ENCODE measurements at regions not wholly inside any gene's neighbourhood (a gene's known extent, or its start where the extent isn't known, plus 50 kb on each side); places are given as distances from the start of the nearest gene placed in this dataset.

- TF ChIP-seq NFIC (IDR thresholded peaks at IDR 0.05; ENCODE audit: borderline replicate concordance) (no peak), POLR2AphosphoS5 (IDR thresholded peaks at IDR 0.05; ENCODE audit: low read depth, low read length) (no peak), RXRA (IDR thresholded peaks at IDR 0.05; ENCODE audit: borderline replicate concordance, low read depth) (no peak)
- Histone ChIP-seq H2AFZ (ENCODE audit: low read depth) (no peak overlapping the region), H3K79me2 (ENCODE audit: insufficient read depth) (no peaks in the 10 kb centered on the region), H3K9me2 (no peaks in the 10 kb centered on the region), H3K36me3 (replicated peaks in 1 of 2; ENCODE audit: control insufficient read depth in 1 of 2, insufficient read depth in 2 of 2, low read length in 1 of 2) (no peaks in the 10 kb centered on the region), H3K27ac (ENCODE audit: low read depth in 2 of 2, low read length in 1 of 2) (no peak overlapping the region), H3K4me3 (ENCODE audit: low read depth in 2 of 2, low read length in 1 of 2) (no peak overlapping the region), H4K20me1 (ENCODE audit: insufficient read depth) (no peaks in the 10 kb centered on the region), H3K27me3 (ENCODE audit: insufficient read depth) (no peaks in the 10 kb centered on the region), H3K9me3 (no peaks in the 10 kb centered on the region), H3K4me1 (ENCODE audit: control insufficient read depth in 1 of 2, insufficient read depth in 2 of 2, low read depth in 1 of 2, low read length in 1 of 2) (no peaks in the 10 kb centered on the region), H3K9ac (no peak overlapping the region), H3F3A (replicated peaks; ENCODE audit: insufficient read depth) (no peaks in the 10 kb centered on the region), H3K4me2 (no peak overlapping the region)
- WGBS (ENCODE audit: low lambda C conversion rate): no CpG with 5 or more reads among the region's 10 CpGs
- DNase-seq: no peak
- POLR2A ChIA-PET: no interaction called here
- CTCF ChIA-PET: interaction anchor here (0.9 kb wide), 1 partner anchor 16 kb away, joined by 3 read pairs; no protein-coding TSS in a partner anchor
Measured at GRCh38 chr15:25171111-25171811, 216.5 kb downstream of the SNRPN start.

GRCh38 chr15:25171856-25172687, 217.3 kb downstream of the SNRPN start:
- Histone ChIP-seq H3K4me3 (ENCODE audit: low read depth in 2 of 2, low read length in 1 of 2) (no peak overlapping the region), H3K9me3 (no peaks in the 10 kb centered on the region), H3K9me2 (no peaks in the 10 kb centered on the region), H3K27ac (ENCODE audit: low read depth in 2 of 2, low read length in 1 of 2) (no peak overlapping the region), H4K20me1 (ENCODE audit: insufficient read depth) (no peaks in the 10 kb centered on the region), H3K4me1 (ENCODE audit: control insufficient read depth in 1 of 2, insufficient read depth in 2 of 2, low read depth in 1 of 2, low read length in 1 of 2) (no peaks in the 10 kb centered on the region), H3K4me2 (no peak overlapping the region), H2AFZ (ENCODE audit: low read depth) (no peak overlapping the region), H3K9ac (no peak overlapping the region), H3K79me2 (ENCODE audit: insufficient read depth) (no peaks in the 10 kb centered on the region), H3K36me3 (replicated peaks in 1 of 2; ENCODE audit: control insufficient read depth in 1 of 2, insufficient read depth in 2 of 2, low read length in 1 of 2) (no peaks in the 10 kb centered on the region), H3F3A (replicated peaks; ENCODE audit: insufficient read depth) (no peaks in the 10 kb centered on the region), H3K27me3 (ENCODE audit: insufficient read depth) (no peaks in the 10 kb centered on the region)
- POLR2A ChIA-PET: no interaction called here
- CTCF ChIA-PET: interaction anchor here (0.9 kb wide), 1 partner anchor 17 kb away, joined by 3 read pairs; no protein-coding TSS in a partner anchor
- no peak for DNase-seq
- whole genome bisulfite sequencing (ENCODE audit: low lambda C conversion rate): 46% methylated on average over 6 of the region's 9 CpGs
- TF ChIP-seq USF2 (IDR thresholded peaks at IDR 0.05; ENCODE audit: borderline replicate concordance, low read depth, low read length) (no peak), GABPA (IDR thresholded peaks at IDR 0.05; ENCODE audit: low read depth) (no peak), RCOR1 (IDR thresholded peaks at IDR 0.05; ENCODE audit: low read length) (no peak), MAX (IDR thresholded peaks at IDR 0.05; ENCODE audit: low read depth) (no peak), TCF12 (IDR thresholded peaks at IDR 0.05) (no peak), ZBTB33 (IDR thresholded peaks at IDR 0.05; ENCODE audit: borderline replicate concordance, low read depth) (no peak), TAF1 (IDR thresholded peaks at IDR 0.05; ENCODE audit: borderline replicate concordance, low read depth, low read length) (no peak), PBX3 (IDR thresholded peaks at IDR 0.05) (no peak), POLR2AphosphoS5 (IDR thresholded peaks at IDR 0.05; ENCODE audit: low read depth, low read length) (no peak), ELF1 (IDR thresholded peaks at IDR 0.05) (no peak), YY1 (IDR thresholded peaks at IDR 0.05; ENCODE audit: low read depth) (no peak), EP300 (IDR thresholded peaks at IDR 0.05; ENCODE audit: borderline replicate concordance in 1 of 2, low read depth in 1 of 2, low read length in 1 of 2) (no peak), FOXJ3 (CRISPR knock-in tag; IDR thresholded peaks at IDR 0.05) (no peak), RAD21 (IDR thresholded peaks at IDR 0.05; ENCODE audit: low read length) (no peak), CTCF (IDR thresholded peaks at IDR 0.05) (no peak), USF1 (IDR thresholded peaks at IDR 0.05; ENCODE audit: borderline replicate concordance, low read depth) (no peak), FOSL2 (IDR thresholded peaks at IDR 0.05; ENCODE audit: borderline replicate concordance, low read depth) (no peak), GATA2 (CRISPR knock-in tag; IDR thresholded peaks at IDR 0.05) (no peak)
